HepG2 (cell line): ENCODE measurements at regions not wholly inside any gene's neighbourhood (a gene's known extent, or its start where the extent isn't known, plus 50 kb on each side); places are given as distances from the start of the nearest gene placed in this dataset.
A peak's percentile ranks its signal among the peaks of the same experiment; 100 is the strongest.

Source experiments
- ATAC-seq: fragments of 200-7000 bp; cut with Tn5 transposase; 3 replicates; pipeline ENCODE4 v1.9.1; 2020; ENCODE audit warnings: mild to moderate bottlenecking, moderate library complexity
- BruUV-seq: library from RNA; stranded (reverse); fragments of 400-500 nt; replicated peaks from 2 replicates; lab custom pipeline; 2021; lab: Mats Ljungman, UMichigan
- CTCF ChIA-PET: fragments of 300-600 bp; formaldehyde crosslinking; extraction: SDS; loops from one replicate; lab custom pipeline; 2021; ENCODE audit warnings: low total read pairs, inconsistent platforms, low intra/inter-chr PET ratio; lab: Yijun Ruan, JAX
- POLR2A ChIA-PET: fragments of 350-600 bp; sonication (Branson Sonifier 250); formaldehyde crosslinking; loops from one replicate; lab custom pipeline; 2020; ENCODE audit warnings: antibody characterized with exemption, inconsistent platforms; lab: Yijun Ruan, JAX
- DNase-seq: peaks from one replicate; pipeline ENCODE4 v3.0.0-alpha.2; 2015; ENCODE audit warnings: low spot score
- FAIRE-seq: peaks from 3 replicates; lab custom pipeline; 2011; peaks lifted over from hg19 to GRCh38; lab: Jason Lieb, UNC
- H2AFZ ChIP-seq: one replicate; pipeline ENCODE4 v1.6.1; 2011; ENCODE audit warnings: low read length, inconsistent platforms
- H3K27ac ChIP-seq: fragments of 300-600 bp; 3 replicates; pipeline ENCODE4 v1.8.0; 2011; ENCODE audit warnings: mixed run types, mild to moderate bottlenecking, mixed read lengths, low read length, inconsistent platforms; ENCODE audit not compliant: insufficient read depth; ENCODE audit errors: extremely low read length
- H3K27me3 ChIP-seq, 2 experiments: fragments of 200-600 bp in 1 of 2; 2 replicates in 1 of 2; 3 replicates in 1 of 2; pipeline versions ENCODE4 v1.6.0 to v1.8.0; 2011; ENCODE audit warnings: low read length in 2 of 2, mild to moderate bottlenecking in 2 of 2, moderate library complexity in 2 of 2, inconsistent platforms in 1 of 2; ENCODE audit not compliant: insufficient read depth in 2 of 2, control insufficient read depth in 1 of 2
- H3K36me3 ChIP-seq, 2 experiments: fragments of 200-600 bp in 1 of 2; replicated peaks in 1 of 2; 2 replicates in 1 of 2; 3 replicates in 1 of 2; pipeline versions ENCODE4 v1.5.1 to v1.8.0; 2011; ENCODE audit warnings: low read length in 2 of 2, inconsistent platforms in 1 of 2; ENCODE audit not compliant: insufficient read depth in 2 of 2, control insufficient read depth in 1 of 2
- H3K4me1 ChIP-seq: 2 replicates; pipeline ENCODE4 v1.5.1; 2012; ENCODE audit warnings: low read length, inconsistent platforms; ENCODE audit not compliant: insufficient read depth
- H3K4me2 ChIP-seq: 2 replicates; pipeline ENCODE4 v1.6.0; 2011; ENCODE audit warnings: low read depth, low read length, inconsistent platforms
- H3K4me3 ChIP-seq, 3 experiments: fragments of 200-600 bp in 1 of 3; sonication (generic), shearing (Covaris generic) in 1 of 3; replicated peaks in 1 of 3; 2 replicates each; pipeline ENCODE4 v1.5.1; 2011 to 2016; ENCODE audit warnings: low read length in 3 of 3, inconsistent platforms in 2 of 3, low read depth in 2 of 3, mild to moderate bottlenecking in 2 of 3, control low read depth in 1 of 3, mixed read lengths in 1 of 3; ENCODE audit not compliant: insufficient read depth in 1 of 3
- H3K79me2 ChIP-seq: one replicate; pipeline ENCODE4 v1.6.1; 2011; ENCODE audit warnings: low read length, inconsistent platforms; ENCODE audit not compliant: insufficient read depth
- H3K9ac ChIP-seq: 2 replicates; pipeline ENCODE4 v1.6.0; 2011; ENCODE audit warnings: mild to moderate bottlenecking, low read depth, low read length, inconsistent platforms; ENCODE audit not compliant: insufficient read depth
- H3K9me3 ChIP-seq: 2 replicates; pipeline ENCODE4 v1.5.1; 2012; ENCODE audit warnings: mild to moderate bottlenecking, low read length
- H4K20me1 ChIP-seq: 2 replicates; pipeline ENCODE4 v1.6.0; 2011; ENCODE audit warnings: inconsistent platforms, mild to moderate bottlenecking, low read length, moderate library complexity; ENCODE audit not compliant: insufficient read depth
- CBX5 ChIP-seq: sonication (generic); formaldehyde crosslinking; IDR thresholded peaks from 2 replicates; pipeline ENCODE4 v1.4.0; 2020; ENCODE audit warnings: missing genetic modification reagents, borderline replicate concordance
- CCDC6 ChIP-seq: sonication (generic); formaldehyde crosslinking; IDR thresholded peaks from 2 replicates; pipeline ENCODE4 v1.8.1; 2022; ENCODE audit warnings: mild to moderate bottlenecking, missing genetic modification reagents, moderate library complexity
- HMGXB4 ChIP-seq, 2 experiments: sonication (generic) in 1 of 2; formaldehyde crosslinking in 1 of 2; IDR thresholded peaks; 2 replicates each; pipeline versions ENCODE4 v1.4.0 to v1.6.1; 2018 to 2020; ENCODE audit warnings: missing genetic modification reagents in 2 of 2, borderline replicate concordance in 1 of 2, low read depth in 1 of 2, mild to moderate bottlenecking in 1 of 2, missing biosample characterization in 1 of 2
- KAT8 ChIP-seq: IDR thresholded peaks from 2 replicates; pipeline ENCODE4 v1.6.1; 2016; ENCODE audit warnings: missing genetic modification reagents, missing compliant biosample characterization
- NCOR1 ChIP-seq: fragments of 200-600 bp; sonication (generic); IDR thresholded peaks from 2 replicates; pipeline ENCODE4 v1.7.0; 2017; ENCODE audit warnings: antibody characterized with exemption, low read length, borderline replicate concordance
- NFRKB ChIP-seq: fragments of 450-650 bp; IDR thresholded peaks from 2 replicates; pipeline ENCODE4 v1.6.1; 2017
- POGZ ChIP-seq: sonication (generic); formaldehyde crosslinking; IDR thresholded peaks from 2 replicates; pipeline ENCODE4 v1.4.0; 2020; ENCODE audit warnings: mild to moderate bottlenecking, missing genetic modification reagents
- REL ChIP-seq: sonication (generic); formaldehyde crosslinking; conservative IDR thresholded peaks from 2 replicates; pipeline ENCODE4 v1.8.0; 2022; ENCODE audit warnings: mild to moderate bottlenecking, missing genetic modification reagents, moderate library complexity
- RORA ChIP-seq: sonication (generic); formaldehyde crosslinking; IDR thresholded peaks from 2 replicates; pipeline ENCODE4 v1.5.0; 2020; ENCODE audit warnings: mild to moderate bottlenecking, missing genetic modification reagents, moderate library complexity
- SIN3B ChIP-seq: fragments of 150-350 bp; IDR thresholded peaks from 2 replicates; pipeline ENCODE4 v1.6.1; 2014; ENCODE audit warnings: low read length
- SMC3 ChIP-seq: IDR thresholded peaks from 2 replicates; pipeline ENCODE4 v1.6.1; 2011; ENCODE audit warnings: low read length, improper control_type of control experiment
- TEAD3 ChIP-seq: optimal IDR thresholded peaks from 2 replicates; pipeline ENCODE3; 2016; ENCODE audit warnings: borderline replicate concordance
- ZEB1 ChIP-seq: IDR thresholded peaks from 2 replicates; pipeline ENCODE4 v1.6.1; 2012; ENCODE audit warnings: mild to moderate bottlenecking, low read depth, inconsistent platforms; ENCODE audit not compliant: insufficient replicate concordance
- ZFP36 ChIP-seq: fragments of 150-350 bp; IDR thresholded peaks from 2 replicates; pipeline ENCODE4 v1.6.1; 2018; ENCODE audit warnings: borderline replicate concordance, low read length, low read depth; ENCODE audit not compliant: partially characterized antibody
- ZNF20 ChIP-seq: sonication (generic); formaldehyde crosslinking; IDR thresholded peaks from 2 replicates; pipeline ENCODE4 v1.4.0; 2020; ENCODE audit warnings: mild to moderate bottlenecking, moderate library complexity, missing genetic modification reagents
- ZNF556 ChIP-seq: sonication (generic); formaldehyde crosslinking; IDR thresholded peaks from 2 replicates; pipeline ENCODE4 v1.4.0; 2020; ENCODE audit warnings: mild to moderate bottlenecking, missing genetic modification reagents, borderline replicate concordance
- ZNF879 ChIP-seq: sonication (generic); formaldehyde crosslinking; IDR thresholded peaks from 2 replicates; pipeline ENCODE4 v1.8.1; 2023; ENCODE audit warnings: missing genetic modification reagents
- WGBS: methylation state at CpG from one replicate; pipeline ENCODE4 v1.1.6; 2017; ENCODE audit warnings: low lambda C conversion rate; 5-methylcytosine and 5-hydroxymethylcytosine counted together
- in situ Hi-C: cut with HindIII; loops from 2 replicates; pipeline ENCODE4 v1.10.0; 2017; ENCODE audit warnings: low pct_unique_long_range_greater_than_20kb; ENCODE audit not compliant: extremely low pct_ligation_motif_present
- intact Hi-C: fragments of 100-400 bp; cut with micrococcal nuclease; formaldehyde crosslinking; loops from one replicate; pipeline ENCODE4 v1.10.0; 2022; ENCODE audit not compliant: unreplicated experiment
- TF ChIP-seq, protein P1 (sequence below): IDR thresholded peaks from 2 replicates; pipeline ENCODE4 v1.6.1; 2016; ENCODE audit warnings: low read depth, missing genetic modification reagents, missing compliant biosample characterization

- TF ChIP-seq ZEB1 (peak; percentile 41), HMGXB4 (CRISPR knock-in tag; IDR thresholded peaks at IDR 0.05; ENCODE audit: borderline replicate concordance in 1 of 2, low read depth in 1 of 2) (peak in 1 of 2 experiments; percentile 63; a peak in 1 of 4 replicates), ZFP36 (no peak), ZNF20 (CRISPR knock-in tag) (peak; percentile 86; the same call in 1 of the 2 replicates), NFRKB (no peak), CCDC6 (CRISPR knock-in tag) (no peak), POGZ (CRISPR knock-in tag) (peak; percentile 28; the same call in 1 of the 2 replicates), CBX5 (CRISPR knock-in tag) (0 out of 2 replicates have a peak, but pooled peaks have one; percentile 55), TEAD3 (CRISPR knock-in tag) (peak; percentile 99)
- TF ChIP-seq, all 625 proteins: peak for 11
Measured at GRCh38 chr5:61768692-61769281, 436.7 kb downstream of the ZSWIM6 start (continued).

DNA sequence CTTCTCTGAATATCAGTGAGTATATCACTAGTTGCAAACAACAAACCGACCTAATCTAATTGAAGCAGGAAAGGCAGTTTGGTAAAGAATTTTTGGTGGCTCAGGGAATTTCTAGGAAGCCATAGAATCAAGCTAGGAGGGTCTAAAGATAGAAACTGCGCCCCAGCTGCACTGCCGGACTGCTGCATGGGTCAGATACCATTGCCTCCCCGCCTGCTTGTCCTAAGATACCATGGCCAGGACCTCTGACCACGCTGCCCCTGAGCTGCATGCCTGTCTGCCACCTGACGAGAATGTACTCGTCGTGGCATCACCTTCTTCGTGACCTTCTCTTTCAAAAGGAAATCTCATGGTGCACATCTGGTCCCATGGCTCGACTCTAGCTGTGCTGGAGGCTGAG is 439.0 kb downstream of the ZSWIM6 start:
- H3K4me3 ChIP-seq = no peak overlapping the region
- no peak overlapping the region for H3K9ac ChIP-seq
- no peaks in the 10 kb centered on the region for H3K9me3 ChIP-seq
- ATAC-seq = no peak
- intact Hi-C loops = no loop called here
- no peak for DNase-seq
- in situ Hi-C loops = no loop called here
- no peaks in the 10 kb centered on the region for H3K36me3 ChIP-seq
- BruUV-seq = no TSS peak
- no peaks in the 10 kb centered on the region for H4K20me1 ChIP-seq
- H3K79me2 ChIP-seq = no peaks in the 10 kb centered on the region
- no peaks in the 10 kb centered on the region for H3K4me1 ChIP-seq
- ChIA-PET CTCF (no interaction called here), POLR2A (no interaction called here)
- peaks cover 3 to 4% of the 10 kb centered on the region in 2 experiments; a peak in 1 of 5 replicates for H3K27me3 ChIP-seq
- H2AFZ ChIP-seq = no peak overlapping the region
- no peak for FAIRE-seq
- H3K4me2 ChIP-seq = no peak overlapping the region
- no peak overlapping the region for H3K27ac ChIP-seq
- 5% methylated on average over 7 of the region's 10 CpGs for WGBS
- TF ChIP-seq ZNF556 (no peak), SIN3B (no peak), RORA (CRISPR knock-in tag) (no peak), NCOR1 (no peak), REL (CRISPR knock-in tag) (no peak), KAT8 (no peak), SMC3 (no peak), ZNF879 (no peak)
- TF ChIP-seq, protein P1, sequence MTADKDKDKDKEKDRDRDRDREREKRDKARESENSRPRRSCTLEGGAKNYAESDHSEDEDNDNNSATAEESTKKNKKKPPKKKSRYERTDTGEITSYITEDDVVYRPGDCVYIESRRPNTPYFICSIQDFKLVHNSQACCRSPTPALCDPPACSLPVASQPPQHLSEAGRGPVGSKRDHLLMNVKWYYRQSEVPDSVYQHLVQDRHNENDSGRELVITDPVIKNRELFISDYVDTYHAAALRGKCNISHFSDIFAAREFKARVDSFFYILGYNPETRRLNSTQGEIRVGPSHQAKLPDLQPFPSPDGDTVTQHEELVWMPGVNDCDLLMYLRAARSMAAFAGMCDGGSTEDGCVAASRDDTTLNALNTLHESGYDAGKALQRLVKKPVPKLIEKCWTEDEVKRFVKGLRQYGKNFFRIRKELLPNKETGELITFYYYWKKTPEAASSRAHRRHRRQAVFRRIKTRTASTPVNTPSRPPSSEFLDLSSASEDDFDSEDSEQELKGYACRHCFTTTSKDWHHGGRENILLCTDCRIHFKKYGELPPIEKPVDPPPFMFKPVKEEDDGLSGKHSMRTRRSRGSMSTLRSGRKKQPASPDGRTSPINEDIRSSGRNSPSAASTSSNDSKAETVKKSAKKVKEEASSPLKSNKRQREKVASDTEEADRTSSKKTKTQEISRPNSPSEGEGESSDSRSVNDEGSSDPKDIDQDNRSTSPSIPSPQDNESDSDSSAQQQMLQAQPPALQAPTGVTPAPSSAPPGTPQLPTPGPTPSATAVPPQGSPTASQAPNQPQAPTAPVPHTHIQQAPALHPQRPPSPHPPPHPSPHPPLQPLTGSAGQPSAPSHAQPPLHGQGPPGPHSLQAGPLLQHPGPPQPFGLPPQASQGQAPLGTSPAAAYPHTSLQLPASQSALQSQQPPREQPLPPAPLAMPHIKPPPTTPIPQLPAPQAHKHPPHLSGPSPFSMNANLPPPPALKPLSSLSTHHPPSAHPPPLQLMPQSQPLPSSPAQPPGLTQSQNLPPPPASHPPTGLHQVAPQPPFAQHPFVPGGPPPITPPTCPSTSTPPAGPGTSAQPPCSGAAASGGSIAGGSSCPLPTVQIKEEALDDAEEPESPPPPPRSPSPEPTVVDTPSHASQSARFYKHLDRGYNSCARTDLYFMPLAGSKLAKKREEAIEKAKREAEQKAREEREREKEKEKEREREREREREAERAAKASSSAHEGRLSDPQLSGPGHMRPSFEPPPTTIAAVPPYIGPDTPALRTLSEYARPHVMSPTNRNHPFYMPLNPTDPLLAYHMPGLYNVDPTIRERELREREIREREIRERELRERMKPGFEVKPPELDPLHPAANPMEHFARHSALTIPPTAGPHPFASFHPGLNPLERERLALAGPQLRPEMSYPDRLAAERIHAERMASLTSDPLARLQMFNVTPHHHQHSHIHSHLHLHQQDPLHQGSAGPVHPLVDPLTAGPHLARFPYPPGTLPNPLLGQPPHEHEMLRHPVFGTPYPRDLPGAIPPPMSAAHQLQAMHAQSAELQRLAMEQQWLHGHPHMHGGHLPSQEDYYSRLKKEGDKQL = no peak
